Retina (tissue), 1 donor: ENCODE measurements at regions not wholly inside any gene's neighbourhood (a gene's known extent, or its start where the extent isn't known, plus 50 kb on each side); places are given as distances from the start of the nearest gene placed in this dataset.

Source experiments
- DNase-seq: peaks from one replicate; pipeline ENCODE4 v3.0.0-alpha.2; 2016

DNA sequence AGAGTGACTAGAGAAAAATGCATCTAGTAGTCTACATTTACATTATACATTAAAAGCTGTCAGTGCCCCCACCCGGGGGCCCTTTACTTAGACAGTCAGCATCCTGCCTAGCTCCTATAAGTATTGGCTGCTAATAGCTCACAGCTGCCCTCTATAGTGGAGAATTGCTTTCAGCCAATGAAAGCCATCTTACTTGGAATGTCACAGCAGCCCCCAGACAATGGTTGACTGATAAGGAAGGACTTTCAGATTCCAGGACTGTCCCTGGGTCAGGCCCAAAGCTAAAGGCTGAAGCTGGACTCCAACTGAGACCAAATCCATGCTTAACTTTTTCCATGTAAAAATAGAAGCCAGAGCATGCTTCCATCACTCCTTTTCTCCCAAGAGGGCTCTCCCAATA lies 196.9 kb downstream of the ANKRD50 start:
- no peak for DNase-seq

GRCh38 chr4:124519196-124519595 lies 193.3 kb downstream of the ANKRD50 start:
- no peak for DNase-seq

GRCh38 chr4:124523816-124524215 lies 188.7 kb downstream of the ANKRD50 start:
- no peak for DNase-seq

- no peak for DNase-seq
These were observed 187.0 kb downstream of the ANKRD50 start for GRCh38 chr4:124525524-124525923.

DNA sequence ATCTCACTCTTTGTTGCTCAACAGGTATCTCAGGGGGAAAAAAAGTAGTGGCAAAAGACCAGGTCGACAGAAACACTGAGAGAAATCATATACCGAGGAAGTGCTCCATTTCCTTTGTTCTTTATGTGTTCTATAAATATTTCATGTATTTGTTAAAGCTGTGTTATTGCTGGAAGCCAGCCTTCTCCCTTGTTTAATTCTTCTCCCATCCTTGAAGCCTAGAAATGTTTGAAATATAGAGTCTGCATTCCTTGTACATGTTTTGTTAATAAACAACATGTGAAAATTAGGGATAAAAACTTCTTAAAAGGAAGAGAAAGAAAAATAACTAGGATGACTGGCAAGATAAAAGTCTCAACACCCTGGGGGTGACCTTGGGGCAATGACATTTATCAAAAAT lies 186.2 kb downstream of the ANKRD50 start:
- DNase-seq = no peak

DNA sequence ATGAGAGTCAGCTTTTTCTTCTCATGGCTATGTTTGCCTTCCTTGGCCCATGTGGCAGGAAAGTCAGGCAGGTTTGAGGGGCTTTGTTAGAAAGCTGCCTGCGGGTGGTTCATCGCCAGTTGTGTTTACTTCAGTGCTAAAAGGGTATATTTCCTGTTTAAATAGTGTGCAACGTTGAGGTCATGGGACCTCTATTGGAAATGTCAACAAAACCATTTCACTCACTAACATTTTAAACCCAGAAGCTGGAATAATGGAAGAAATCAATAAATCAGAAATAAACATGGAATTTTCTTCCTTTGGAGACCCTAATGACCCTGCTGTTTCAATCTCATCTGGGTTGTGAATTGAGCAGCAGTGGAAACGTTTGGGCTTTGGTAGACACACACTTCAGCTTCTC lies 185.8 kb downstream of the ANKRD50 start:
- no peak for DNase-seq

DNA sequence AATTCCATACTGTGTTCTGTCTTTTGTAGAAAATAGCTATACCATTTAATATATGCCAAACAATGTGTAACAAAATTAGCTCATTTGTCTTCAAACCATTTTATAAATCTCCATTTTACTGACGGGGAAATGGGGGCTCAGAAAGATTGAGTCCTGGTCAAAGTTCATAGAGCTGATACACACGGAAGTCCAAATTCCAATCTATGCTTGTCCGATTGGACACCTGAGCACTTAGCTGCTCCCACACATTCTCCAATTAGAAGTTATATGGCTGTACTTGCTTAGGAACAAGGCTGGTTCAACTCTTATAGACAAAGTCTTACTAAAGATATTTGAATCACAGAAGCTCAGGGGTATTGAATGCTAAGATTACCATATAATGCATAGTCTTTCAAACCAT lies 185.2 kb downstream of the ANKRD50 start:
- no peak for DNase-seq

DNA sequence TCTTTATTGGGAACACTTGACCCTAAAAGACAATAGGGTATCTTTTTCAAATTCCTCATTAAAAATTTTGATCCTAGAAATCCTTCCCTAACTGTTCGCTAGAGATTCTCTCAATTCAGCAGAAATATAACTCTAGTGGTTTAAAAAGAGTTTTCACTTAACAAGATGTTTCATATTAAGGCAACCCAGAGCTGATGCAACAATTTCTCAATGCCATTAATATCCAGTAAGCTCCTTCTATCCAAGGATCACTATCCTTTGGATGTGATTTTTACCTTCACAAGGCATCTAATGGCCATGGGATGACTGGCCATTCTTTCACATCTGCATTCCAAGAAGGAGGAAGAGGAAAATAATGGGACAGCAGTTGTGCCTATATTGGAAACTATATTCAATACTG lies 183.4 kb downstream of the ANKRD50 start:
- DNase-seq = no peak

DNA sequence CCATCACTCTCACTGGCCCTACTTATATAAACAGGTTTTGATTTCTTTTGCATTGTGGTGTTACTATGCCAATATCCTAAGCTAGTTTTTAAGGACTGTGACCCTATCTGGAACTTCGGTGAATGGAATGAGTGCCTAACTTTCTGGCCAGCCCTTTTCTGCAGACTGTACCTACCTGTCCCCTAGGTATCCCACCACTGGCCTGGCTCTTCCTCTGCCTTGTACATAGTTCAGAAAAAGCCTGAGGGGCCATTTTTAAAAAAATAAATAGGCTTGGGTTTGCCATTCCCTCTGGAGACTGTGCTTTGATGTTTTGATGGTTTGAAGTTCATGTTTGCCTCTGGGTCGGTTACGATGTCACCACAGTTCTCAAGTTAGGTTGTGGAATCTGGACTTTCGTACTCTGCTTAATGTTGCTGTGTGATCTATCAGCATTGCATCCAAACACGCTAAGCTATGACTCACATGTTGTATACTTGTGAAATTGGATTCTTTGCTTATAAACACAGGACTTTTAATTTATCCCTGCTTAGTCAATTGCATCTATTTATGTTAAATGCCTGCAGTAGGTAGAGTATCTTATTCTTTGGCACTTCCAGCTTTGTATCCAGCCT lies 182.0 kb downstream of the ANKRD50 start:
- DNase-seq = no peak

- peak; percentile 23 for DNase-seq
These were observed 178.4 kb downstream of the ANKRD50 start for GRCh38 chr4:124534131-124534530.

DNA sequence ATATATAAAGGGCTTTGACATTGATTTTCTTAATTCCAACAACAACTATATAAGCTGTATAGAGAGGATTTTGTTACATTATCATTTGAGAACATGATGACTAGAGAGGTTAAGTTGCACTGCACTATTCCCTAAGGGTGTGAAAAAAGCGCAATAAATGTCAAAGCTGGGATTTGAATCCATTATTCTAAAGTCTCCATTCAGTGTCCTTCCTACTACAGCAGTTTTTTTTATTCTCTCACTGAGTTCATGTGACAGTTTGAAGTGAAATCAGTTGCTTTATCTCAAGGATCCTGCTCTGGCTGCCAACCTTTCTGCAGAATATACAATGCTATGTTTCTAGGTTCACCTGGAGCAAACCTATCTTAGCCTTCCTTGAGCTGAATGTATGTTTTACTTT lies 177.5 kb downstream of the ANKRD50 start:
- DNase-seq = peak; percentile 32

DNA sequence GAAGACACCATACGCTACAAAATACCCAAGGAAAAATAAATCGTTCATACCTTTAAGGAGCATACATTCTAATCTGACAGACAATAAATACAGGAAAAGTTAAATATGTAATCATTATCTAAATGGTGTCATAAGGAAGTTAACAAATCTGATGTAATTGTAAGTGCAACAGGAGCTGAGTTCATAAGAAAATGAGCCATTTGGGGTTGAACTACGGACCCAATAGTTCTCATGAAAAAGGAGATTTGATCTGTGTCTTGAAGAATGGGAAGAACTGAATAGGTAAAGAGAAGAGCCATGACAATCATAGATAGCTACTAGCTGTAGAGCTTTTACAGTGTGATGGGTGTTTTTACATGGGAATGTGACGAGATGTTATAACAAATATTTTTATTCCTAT lies 175.6 kb downstream of the ANKRD50 start:
- DNase-seq = no peak

DNA sequence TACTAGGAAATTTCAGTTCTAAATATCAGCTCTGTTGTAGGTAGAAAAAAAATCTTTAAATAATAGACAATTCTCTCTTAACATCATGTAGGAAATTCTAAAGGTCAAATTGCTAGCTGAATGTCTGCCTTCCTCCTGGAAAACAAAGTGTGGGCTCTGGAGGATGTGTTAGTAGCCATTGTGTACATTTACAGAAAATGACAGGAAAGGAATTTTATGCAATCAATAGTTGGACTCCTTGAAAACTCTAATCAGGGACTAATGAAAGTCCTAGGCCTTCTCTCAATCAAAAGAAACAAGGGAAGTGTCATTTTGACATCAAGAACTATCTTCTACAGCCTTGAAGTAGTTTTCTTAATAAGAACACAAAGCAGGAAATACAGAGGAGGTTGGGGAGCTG lies 174.6 kb downstream of the ANKRD50 start:
- DNase-seq = no peak

- DNase-seq = no peak
These were observed 172.5 kb downstream of the ANKRD50 start for GRCh38 chr4:124540014-124540413.

DNA sequence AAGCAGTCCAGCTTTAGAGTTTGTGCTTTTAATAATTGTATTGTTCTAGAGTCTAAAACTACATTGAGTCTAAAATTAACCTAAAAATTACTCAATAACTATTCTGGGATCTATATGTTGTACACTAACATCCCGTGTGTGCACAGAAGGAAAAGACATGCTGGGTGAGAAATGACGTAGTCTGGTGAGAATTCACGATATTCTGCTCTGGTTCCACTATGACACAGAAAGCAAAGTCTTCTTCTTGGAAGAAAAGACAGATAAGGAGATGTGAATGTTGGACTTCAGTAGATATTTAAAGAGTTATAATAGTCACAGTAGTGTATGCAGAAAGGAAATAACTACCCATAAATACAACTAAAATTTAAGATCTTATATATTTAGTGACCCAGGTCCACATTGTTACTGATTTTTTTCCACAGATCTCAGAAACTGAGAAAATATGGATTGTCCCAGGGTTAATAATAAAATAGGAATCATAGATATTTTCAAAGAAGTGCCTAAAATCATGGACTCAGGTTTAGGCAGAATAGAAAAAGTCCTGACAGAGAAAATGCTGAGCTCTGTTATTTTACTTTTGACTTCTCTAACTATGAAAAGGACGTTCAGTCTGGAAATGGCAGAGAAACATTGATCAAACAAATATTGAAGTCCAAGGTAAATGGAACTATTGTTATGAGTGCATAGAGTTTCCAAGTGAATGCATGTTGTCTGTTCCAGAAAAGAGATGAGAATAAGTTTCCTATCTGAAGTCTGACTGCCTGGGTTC lies 170.7 kb downstream of the ANKRD50 start:
- no peak for DNase-seq

DNA sequence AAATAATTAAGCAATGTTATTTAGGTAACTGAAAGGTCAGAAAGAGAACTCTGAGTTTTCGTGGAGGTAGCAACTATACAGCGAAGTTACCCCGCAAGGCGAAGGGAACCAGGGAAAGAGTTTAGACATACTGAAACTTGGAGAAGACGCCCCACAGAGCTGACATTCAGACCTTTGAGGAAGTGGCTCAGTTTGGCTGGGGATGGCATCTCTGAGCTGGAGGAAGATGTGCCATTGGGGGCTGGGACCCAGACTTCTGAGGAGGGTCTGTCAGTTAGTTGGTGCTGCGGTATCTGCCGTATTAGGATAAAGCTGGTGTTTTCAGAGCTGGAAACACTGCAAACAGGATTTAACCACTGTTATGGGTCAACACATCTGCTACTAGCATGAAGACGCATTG lies 156.6 kb downstream of the ANKRD50 start:
- no peak for DNase-seq

DNA sequence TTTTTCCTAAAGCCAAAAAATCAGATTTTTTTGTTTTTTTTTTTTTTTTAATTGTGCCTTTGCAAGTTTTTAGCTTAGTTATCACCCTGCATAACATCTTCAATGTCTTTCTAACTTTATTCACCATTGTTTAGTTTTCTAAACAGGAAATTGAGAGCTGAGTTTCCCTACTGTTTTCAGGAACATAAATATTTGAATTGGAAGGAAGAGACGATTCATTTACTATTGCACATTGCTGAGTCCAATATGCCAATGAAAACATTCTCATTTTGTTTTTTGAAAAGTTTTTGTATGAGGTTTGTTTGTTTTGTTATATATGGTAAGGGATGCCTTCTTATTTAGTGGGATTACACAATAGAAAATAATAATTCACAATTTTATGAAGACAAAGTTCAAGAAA lies 148.4 kb downstream of the ANKRD50 start:
- no peak for DNase-seq

DNA sequence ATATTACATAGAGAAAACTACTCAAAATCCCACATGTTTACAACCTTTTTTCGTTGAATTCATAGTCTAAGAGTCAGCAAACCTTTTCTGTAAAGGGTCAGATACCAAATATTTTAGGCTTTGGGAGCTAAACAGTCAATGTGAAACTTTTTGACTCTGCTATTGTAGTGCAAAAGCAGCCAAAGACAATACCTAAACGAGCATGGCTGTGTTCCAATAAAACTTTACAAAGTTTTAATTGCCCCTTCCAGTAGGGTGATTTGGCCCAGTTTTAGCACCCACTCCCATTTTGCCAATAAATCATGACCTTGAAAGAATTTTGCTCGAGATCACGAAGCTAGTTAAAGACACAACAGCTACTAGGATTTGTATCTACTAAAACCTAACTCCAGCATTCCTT lies 147.2 kb downstream of the ANKRD50 start:
- no peak for DNase-seq

GRCh38 chr4:124566030-124566429 lies 146.5 kb downstream of the ANKRD50 start:
- DNase-seq = no peak

- DNase-seq = peak; percentile 10
These were observed 139.5 kb downstream of the ANKRD50 start for GRCh38 chr4:124573056-124573455.

DNA sequence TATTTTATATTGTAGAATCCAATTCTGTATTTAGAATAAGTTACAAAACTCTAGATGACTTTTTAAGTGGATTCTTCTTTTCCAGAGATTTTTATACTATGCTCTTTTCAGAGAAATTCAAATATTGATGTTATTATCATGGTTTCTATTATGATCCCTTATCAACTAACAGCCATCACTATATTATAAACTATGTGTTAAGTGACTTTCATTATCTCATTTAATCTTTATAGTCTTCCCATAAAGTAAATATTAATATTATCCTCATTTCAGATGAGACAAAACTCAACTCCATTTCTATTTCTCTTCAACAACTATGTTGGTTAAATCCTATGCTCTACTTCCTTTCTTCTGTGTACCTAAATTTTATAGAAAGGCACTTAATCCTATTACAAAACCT lies 132.6 kb downstream of the ANKRD50 start:
- no peak for DNase-seq

GRCh38 chr4:124583797-124584196 lies 128.7 kb downstream of the ANKRD50 start:
- DNase-seq = no peak

DNA sequence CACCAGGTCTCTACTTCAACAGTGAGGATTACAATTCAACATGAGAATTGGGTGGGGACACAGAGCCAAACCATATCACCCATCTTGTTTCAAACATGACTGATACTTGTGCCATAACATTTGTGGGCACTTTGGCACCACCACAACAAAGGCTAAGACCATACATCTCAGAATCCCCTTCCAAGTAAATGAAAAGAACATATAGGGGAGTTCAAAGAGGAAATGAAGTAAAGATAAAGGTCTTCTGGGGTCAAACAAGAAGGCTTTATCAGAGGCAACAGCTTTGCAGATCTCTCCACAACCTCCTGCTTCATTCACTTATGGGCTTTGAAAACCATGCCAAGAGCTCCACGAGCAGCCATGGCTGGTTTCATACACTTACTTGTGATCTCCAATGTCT lies 122.7 kb downstream of the ANKRD50 start:
- no peak for DNase-seq

DNA sequence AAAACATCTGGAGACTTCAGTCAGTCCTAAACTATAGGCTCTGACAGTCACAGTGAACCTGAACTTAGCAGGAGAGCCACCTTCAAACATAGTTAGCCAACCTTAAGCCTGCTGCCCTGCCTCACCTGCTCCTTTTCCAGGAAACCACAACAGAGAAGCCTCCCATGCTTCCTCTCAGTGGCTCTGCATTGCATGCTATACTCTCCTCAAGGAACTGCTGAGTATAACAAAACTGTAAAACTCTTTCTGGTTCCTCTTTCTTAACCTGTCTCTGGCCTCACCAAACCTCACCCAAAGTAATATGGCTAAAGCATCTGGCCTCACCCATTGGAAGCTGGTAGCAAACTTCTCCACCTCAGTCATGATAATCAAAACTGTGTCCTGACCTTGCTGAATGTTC lies 122.1 kb downstream of the ANKRD50 start:
- DNase-seq = no peak

DNA sequence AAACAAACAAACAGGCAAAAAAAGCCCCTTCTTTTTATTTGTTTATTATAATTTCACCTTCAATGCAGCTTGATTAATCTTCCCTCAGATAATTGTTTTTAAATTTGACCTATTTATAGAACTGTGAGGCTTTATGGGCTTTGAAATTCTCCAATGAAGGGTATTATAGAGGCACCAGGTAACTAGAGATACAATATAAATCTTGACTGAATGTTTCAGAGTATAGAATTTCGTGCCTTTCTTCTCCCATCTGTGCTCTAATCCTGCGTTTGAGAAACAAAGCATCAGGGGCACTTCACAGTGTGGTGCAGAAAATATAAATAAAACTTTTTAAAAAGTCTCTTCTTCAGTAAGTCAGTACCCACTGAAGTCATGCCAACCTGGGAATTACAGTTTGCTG lies 120.9 kb downstream of the ANKRD50 start:
- DNase-seq = no peak
